Transverse colon (tissue), 4 donors: ENCODE measurements at regions not wholly inside any gene's neighbourhood (a gene's known extent, or its start where the extent isn't known, plus 50 kb on each side); places are given as distances from the start of the nearest gene placed in this dataset.

Source experiments
- DNase-seq: peaks from one replicate; pipeline ENCODE4 v3.0.0-alpha.2; 2019
- H3K27ac ChIP-seq, 4 donors: fragments of 200-600 bp; sonication (generic); 2 replicates each; pipeline ENCODE4 v1.5.1; 2016 to 2018; ENCODE audit warnings: inconsistent platforms in 4 of 4
- H3K27me3 ChIP-seq: fragments of 200-600 bp; sonication (generic); 2 replicates; pipeline ENCODE4 v1.5.1; 2017; ENCODE audit warnings: inconsistent platforms
- H3K36me3 ChIP-seq, 4 donors: fragments of 200-600 bp; sonication (generic); 2 replicates each; pipeline ENCODE4 v1.5.1; 2017 to 2019; ENCODE audit warnings: inconsistent platforms in 4 of 4
- H3K4me1 ChIP-seq, 4 donors: fragments of 200-600 bp; sonication (generic); 2 replicates each; pipeline ENCODE4 v1.5.1; 2017 to 2020; ENCODE audit warnings: inconsistent platforms in 4 of 4
- H3K4me3 ChIP-seq, 4 donors: fragments of 200-600 bp; sonication (generic); 1 replicate in 1 of 4; 2 replicates in 3 of 4; pipeline versions ENCODE4 v1.5.1 to v1.6.1; 2017 to 2019; ENCODE audit warnings: inconsistent platforms in 4 of 4
- H3K9me3 ChIP-seq, 2 donors: fragments of 200-600 bp; sonication (generic); 2 replicates each; pipeline ENCODE4 v1.5.1; 2017 to 2019; ENCODE audit warnings: inconsistent platforms in 2 of 2
- EP300 ChIP-seq: sonication (generic); formaldehyde crosslinking; IDR thresholded peaks from one replicate; pipeline ENCODE4 v1.6.1; 2017; ENCODE audit warnings: antibody characterized with exemption, low read depth
- POLR2A ChIP-seq: fragments of 450-650 bp; IDR thresholded peaks from one replicate; pipeline ENCODE4 v1.6.1; 2016; ENCODE audit warnings: antibody characterized with exemption, mild to moderate bottlenecking, moderate library complexity
- POLR2AphosphoS5 ChIP-seq, 3 donors: sonication (generic); formaldehyde crosslinking; IDR thresholded peaks; one replicate each; pipeline ENCODE4 v1.6.1; 2016; ENCODE audit warnings: antibody characterized with exemption in 3 of 3
- WGBS, 2 donors: methylation state at CpG; one replicate each; pipeline ENCODE4 v1.1.5; 2018; ENCODE audit warnings: low coverage in 1 of 2; 5-methylcytosine and 5-hydroxymethylcytosine counted together
- in situ Hi-C, 4 donors: fragments of 200-750 bp; cut with MboI; loops; one replicate each; pipeline versions ENCODE4 v1.15.0 to v1.15.1; 2017; ENCODE audit warnings: low sequenced_read_pairs in 3 of 4, low pct_ligation_motif_present in 1 of 4, low pct_unique_long_range_greater_than_20kb in 1 of 4
- intact Hi-C: fragments of 100-400 bp; cut with DNase I; formaldehyde crosslinking; loops from one replicate; pipeline ENCODE4 v1.15.1; 2023; ENCODE audit warnings: low total_unique reads
- TF ChIP-seq, protein P1 (sequence below), 5 experiments: fragments of 200-600 bp in 3 of 5; fragments of 450-650 bp in 2 of 5; sonication (generic) in 3 of 5; IDR thresholded peaks; 1 replicate in 2 of 5; 2 replicates in 3 of 5; pipeline ENCODE4 v1.5.1; 2016 to 2017; ENCODE audit warnings: antibody characterized with exemption in 5 of 5, inconsistent platforms in 3 of 5, mild to moderate bottlenecking in 2 of 5, moderate library complexity in 1 of 5

DNA sequence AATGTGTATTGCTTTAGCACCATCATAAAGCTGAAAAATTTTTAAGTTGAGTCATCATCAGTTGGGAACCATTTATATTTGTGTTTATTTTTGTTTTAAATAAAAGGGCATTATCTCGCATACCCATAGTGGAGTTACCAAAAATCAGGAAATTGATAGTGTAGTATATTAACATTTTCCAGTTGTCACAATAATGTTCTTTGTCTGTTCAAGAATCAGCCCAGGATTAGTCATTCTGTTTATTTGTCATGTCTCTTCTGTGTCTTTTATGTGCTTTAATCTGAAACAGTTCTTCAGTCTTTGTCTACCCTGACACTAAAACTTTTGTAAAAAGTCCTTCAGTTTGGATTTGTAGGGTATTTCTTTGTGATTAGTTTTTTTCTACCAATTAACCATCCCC is 827.8 kb upstream of the ZWINT start:
- no peaks in the 10 kb centered on the region for H3K27me3 ChIP-seq
- H3K27ac ChIP-seq, result no peak overlapping the region
- no peaks in the 10 kb centered on the region for H3K36me3 ChIP-seq
- 85 to 90% methylated on average over 1 of the region's 1 CpG for WGBS, 2 donors
- in situ Hi-C loops, result no loop called here
- DNase-seq, result no peak
- no peak overlapping the region for H3K4me3 ChIP-seq
- H3K4me1 ChIP-seq, result no peaks in the 10 kb centered on the region
- intact Hi-C loops, result no loop called here
- no peaks in the 10 kb centered on the region for H3K9me3 ChIP-seq
- TF ChIP-seq EP300, result no peak
- no peak for TF ChIP-seq POLR2A
- no peak for TF ChIP-seq POLR2AphosphoS5 (IDR thresholded peaks at IDR 0.05)
- TF ChIP-seq, protein P1, sequence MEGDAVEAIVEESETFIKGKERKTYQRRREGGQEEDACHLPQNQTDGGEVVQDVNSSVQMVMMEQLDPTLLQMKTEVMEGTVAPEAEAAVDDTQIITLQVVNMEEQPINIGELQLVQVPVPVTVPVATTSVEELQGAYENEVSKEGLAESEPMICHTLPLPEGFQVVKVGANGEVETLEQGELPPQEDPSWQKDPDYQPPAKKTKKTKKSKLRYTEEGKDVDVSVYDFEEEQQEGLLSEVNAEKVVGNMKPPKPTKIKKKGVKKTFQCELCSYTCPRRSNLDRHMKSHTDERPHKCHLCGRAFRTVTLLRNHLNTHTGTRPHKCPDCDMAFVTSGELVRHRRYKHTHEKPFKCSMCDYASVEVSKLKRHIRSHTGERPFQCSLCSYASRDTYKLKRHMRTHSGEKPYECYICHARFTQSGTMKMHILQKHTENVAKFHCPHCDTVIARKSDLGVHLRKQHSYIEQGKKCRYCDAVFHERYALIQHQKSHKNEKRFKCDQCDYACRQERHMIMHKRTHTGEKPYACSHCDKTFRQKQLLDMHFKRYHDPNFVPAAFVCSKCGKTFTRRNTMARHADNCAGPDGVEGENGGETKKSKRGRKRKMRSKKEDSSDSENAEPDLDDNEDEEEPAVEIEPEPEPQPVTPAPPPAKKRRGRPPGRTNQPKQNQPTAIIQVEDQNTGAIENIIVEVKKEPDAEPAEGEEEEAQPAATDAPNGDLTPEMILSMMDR (IDR thresholded peaks at IDR 0.05), result no peak

- Histone ChIP-seq H3K4me3 (no peak overlapping the region), H3K4me1 (no peaks in the 10 kb centered on the region), H3K27ac (no peak overlapping the region), H3K36me3 (no peaks in the 10 kb centered on the region), H3K27me3 (no peaks in the 10 kb centered on the region), H3K9me3 (no peaks in the 10 kb centered on the region)
- in situ Hi-C loops, result no loop called here
- no peak for DNase-seq
- WGBS, 2 donors, result 70 to 83% methylated on average over 1 of the region's 1 CpG
- intact Hi-C loops, result no loop called here
- no peak for TF ChIP-seq POLR2A
These were observed 825.1 kb upstream of the ZWINT start for GRCh38 chr10:57186201-57186600.

- WGBS, 2 donors, result 0% methylated on average over 1 of the region's 1 CpG
- intact Hi-C loops, result no loop called here
These were observed 808.5 kb upstream of the ZWINT start for GRCh38 chr10:57169597-57169996.

DNA sequence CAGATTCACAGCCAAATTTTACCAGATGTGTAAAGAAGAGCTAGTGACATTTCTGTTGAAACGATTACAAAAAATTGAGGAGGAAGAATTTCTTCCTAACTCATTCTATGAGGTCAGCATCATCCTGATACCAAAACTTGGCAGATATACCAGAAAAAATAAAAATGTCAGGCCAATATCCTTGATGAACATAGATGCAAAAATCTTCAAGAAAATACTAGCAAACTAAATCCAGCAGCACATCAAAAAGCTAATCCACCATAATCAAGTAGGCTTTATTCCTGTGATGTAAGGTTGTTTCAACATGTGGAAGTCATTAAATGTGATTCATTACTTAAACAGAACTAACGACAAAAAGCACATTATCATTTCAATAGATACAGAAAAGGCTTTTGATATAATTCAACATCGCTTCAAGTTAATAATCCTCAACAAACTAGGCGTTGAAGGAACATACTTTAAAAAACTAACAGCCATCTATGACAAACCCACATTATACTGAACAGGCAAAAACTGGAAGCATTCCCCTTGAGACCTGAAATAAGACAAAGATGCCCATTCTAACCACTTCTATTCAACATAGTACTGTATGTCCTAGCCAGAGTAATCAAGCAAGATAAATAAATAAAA is 807.7 kb upstream of the ZWINT start:
- no peaks in the 10 kb centered on the region for H3K36me3 ChIP-seq
- no peak overlapping the region for H3K4me3 ChIP-seq
- H3K27me3 ChIP-seq, result no peaks in the 10 kb centered on the region
- H3K4me1 ChIP-seq, result peaks cover 0 to 23% (median 2%) of the 10 kb centered on the region in 4 donors
- no peak for TF ChIP-seq POLR2AphosphoS5 (IDR thresholded peaks at IDR 0.05)
- TF ChIP-seq POLR2A, result no peak
- no peak for TF ChIP-seq EP300
- TF ChIP-seq, protein P1 (IDR thresholded peaks at IDR 0.05), result no peak
- in situ Hi-C loops, result no loop called here
- H3K27ac ChIP-seq, result no peak overlapping the region
- H3K9me3 ChIP-seq, result no peaks in the 10 kb centered on the region
- WGBS, 2 donors, result 34% methylated on average over 4 of the region's 4 CpGs
- DNase-seq, result no peak
- intact Hi-C loops, result no loop called here

More at GRCh38 chr10:57169597-57169996, 808.5 kb upstream of the ZWINT start:
- Histone ChIP-seq H3K4me1 (peaks cover 0 to 21% (median 2%) of the 10 kb centered on the region in 4 donors), H3K27me3 (no peaks in the 10 kb centered on the region), H3K27ac (no peak overlapping the region), H3K36me3 (no peaks in the 10 kb centered on the region), H3K4me3 (no peak overlapping the region), H3K9me3 (no peaks in the 10 kb centered on the region)
- in situ Hi-C loops, result no loop called here
- DNase-seq, result no peak
- TF ChIP-seq, protein P1 (IDR thresholded peaks at IDR 0.05), result no peak
- TF ChIP-seq POLR2AphosphoS5 (IDR thresholded peaks at IDR 0.05) (no peak), POLR2A (no peak), EP300 (no peak)

DNA sequence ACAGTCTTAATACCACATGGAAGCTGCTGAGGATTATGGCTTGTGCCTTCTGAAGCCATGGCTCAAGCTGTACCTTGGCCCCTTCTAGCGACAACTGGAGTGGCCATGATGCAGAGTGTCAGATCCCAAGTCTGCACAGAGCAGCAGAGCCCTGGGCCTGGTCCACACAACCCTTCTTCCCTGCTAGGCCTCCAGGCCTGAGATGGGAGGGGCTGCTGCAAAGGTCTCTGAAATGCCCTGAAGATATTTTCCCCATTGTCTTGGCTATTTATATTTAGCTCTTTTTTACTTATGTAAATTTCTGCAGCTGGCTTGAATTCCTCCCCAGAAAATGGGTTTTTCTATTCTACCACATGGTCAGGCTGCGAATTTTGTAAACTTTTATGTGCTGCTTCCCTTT is 804.6 kb upstream of the ZWINT start:
- H3K27me3 ChIP-seq, result no peaks in the 10 kb centered on the region
- H3K27ac ChIP-seq, result no peak overlapping the region
- H3K9me3 ChIP-seq, result no peaks in the 10 kb centered on the region
- TF ChIP-seq, protein P1 (IDR thresholded peaks at IDR 0.05), result no peak
- TF ChIP-seq POLR2AphosphoS5 (IDR thresholded peaks at IDR 0.05), result no peak
- no peak for TF ChIP-seq POLR2A
- peaks cover 0 to 38% (median 10%) of the 10 kb centered on the region in 4 donors for H3K4me1 ChIP-seq
- in situ Hi-C loops (no loop called here), intact Hi-C loops (no loop called here)
- 78 to 87% methylated on average over 1 to 2 of the region's 2 CpGs for WGBS, 2 donors
- DNase-seq, result no peak
- no peaks in the 10 kb centered on the region for H3K36me3 ChIP-seq
- no peak overlapping the region for H3K4me3 ChIP-seq
